NCI-H460 (cell line): ENCODE measurements at regions not wholly inside any gene's neighbourhood (a gene's known extent, or its start where the extent isn't known, plus 50 kb on each side); places are given as distances from the start of the nearest gene placed in this dataset.
A peak's percentile ranks its signal among the peaks of the same experiment; 100 is the strongest.

Source experiments
- DNase-seq: peaks from one replicate; pipeline ENCODE4 v3.0.0-alpha.2; 2016; ENCODE audit warnings: low read depth; ENCODE audit errors: extremely low read depth

DNA sequence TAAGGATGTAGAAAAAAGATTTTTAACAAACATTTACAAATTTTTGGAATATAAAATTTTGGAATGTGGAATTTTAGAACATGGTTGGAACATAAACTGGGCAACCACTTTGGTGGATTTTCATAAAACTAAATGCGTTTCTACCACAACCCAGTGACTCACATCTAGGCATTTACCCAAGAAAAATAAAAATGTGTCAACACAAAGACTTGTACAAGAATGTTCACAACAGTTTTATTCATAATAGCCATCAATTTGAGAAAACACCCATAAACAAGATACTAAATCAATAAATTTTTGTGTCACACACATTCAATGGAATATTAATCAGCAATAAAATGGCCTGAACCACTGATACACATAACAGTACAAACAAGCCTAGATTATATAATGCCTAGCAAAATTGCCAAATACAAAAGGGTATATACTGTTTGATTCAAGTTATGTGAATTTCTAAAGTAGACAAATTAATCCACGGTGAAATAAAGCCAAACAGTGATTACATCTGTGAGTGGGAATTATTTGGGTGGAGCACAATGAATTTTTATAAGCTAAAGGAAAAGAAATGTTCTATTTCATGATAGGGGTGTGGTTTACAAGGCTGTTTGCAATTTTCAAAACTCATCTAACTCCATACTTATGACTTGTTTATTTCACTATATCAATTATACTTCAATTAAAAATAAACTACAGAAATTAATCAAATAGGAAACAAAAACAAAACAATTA lies 415.2 kb upstream of the OR4E1 start:
- DNase-seq: no peak

DNA sequence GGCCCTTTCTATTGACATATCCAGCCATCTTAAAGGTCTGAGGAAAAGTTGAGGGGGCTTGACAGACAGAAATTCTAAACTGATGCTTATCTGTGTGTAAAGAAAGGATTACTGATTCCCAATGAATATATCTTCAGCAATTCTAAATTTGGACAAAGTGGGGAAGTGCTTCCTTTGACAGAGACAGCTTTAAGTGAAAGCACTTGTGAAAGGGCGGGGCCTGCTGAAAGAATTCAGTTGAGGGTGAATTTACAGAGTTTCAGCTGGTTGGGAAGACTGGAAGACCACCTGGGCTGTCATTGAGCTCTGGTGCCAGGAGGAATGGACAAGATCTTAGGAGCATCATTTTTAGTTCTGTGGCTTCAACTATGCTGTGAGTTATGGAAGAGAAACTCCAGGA lies 412.5 kb upstream of the OR4E1 start:
- DNase-seq: no peak

DNA sequence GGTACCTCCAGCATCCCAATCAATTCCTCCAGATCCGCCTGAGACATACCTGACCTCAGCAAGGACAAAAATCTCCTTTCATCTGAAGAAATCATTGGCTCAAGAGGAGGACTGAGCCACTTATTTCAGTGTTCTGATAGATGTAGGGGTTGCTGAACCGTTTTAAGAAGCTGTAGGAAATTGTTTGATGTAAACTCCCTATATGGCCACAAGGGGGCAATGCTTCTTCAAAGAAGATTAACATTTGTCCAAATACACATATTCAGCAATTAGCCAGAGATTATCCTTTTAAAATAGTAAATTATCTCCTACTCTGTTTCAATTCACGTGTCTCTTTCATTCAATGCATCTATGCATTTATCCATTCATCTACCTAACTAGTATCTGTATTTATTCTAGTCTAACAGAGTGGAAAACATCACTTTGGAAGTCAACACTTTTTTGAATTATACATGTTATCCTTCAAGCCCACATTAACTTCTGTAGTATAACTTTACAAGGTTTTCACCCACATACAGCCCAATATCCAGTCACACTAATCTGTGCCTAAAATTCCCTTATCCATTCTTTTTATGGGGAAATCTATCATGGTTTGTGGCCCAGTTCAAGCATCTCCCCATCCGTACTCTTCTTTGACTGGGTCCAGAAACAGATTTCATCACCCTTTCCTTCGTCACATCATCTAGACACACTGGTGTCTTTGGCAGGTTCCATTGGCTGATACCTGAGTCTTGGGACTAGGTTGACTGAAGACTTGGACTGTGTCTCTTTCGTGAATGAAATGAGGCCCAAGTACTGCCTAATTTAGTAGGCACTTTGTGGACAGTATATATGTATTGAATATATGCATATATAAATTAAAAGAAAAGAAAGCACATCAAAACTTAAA lies 411.0 kb upstream of the OR4E1 start:
- peak; percentile 59 for DNase-seq

DNA sequence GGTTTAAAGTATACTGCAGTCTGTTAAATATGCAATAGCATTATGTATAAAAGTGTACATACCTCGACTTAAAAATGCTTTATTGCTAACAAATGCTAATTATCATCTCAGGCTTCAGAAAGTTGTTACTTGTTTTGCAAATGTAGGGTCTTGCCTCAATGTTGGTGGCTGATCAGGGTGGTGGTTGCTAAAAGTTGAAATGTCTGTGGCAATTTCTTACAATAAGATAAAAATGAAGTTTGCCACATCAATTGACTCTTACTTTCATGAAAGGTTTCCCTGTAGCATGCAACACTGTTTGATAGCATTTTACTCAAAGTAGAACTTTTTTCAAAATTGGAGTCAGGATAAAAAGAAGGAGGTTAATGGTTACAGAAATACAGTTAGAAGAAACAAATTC lies 407.7 kb upstream of the OR4E1 start:
- no peak for DNase-seq

DNA sequence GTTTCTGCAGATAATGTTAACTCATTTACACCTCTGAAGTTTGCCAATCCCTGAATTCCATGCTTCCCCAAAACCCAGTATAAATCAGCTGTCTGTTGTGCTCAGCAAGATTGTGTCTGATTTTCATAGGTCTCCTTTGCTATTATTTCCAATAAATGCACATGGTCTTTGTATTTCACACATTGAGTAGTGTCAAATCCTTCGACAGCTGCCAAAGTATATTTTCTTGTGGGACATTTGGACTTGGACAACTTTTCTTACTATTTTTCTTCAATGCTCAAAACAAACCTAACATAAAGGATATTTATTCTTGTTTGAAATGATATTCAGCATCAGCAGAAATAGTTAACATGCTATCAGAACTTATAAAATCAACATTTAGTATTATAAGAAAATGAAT lies 406.1 kb upstream of the OR4E1 start:
- no peak for DNase-seq

DNA sequence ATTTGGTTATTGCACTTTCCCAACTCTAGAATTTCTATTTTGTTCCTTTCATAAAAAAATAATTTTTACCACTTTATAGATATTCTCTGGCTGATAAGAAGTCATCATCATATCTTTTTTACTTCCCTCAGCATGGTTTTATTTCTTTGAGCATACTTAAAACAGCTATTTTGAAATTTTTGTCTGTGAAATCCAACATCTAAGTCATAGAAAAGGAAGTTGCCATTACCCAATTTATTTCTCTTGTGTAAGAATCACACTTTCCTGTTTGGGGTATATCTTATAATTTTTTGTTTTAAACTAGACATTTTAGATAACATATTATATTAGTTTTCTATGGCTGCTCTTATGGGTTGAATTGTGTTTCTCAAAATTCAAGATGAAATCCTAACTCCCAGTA lies 400.2 kb upstream of the OR4E1 start:
- DNase-seq: no peak

DNA sequence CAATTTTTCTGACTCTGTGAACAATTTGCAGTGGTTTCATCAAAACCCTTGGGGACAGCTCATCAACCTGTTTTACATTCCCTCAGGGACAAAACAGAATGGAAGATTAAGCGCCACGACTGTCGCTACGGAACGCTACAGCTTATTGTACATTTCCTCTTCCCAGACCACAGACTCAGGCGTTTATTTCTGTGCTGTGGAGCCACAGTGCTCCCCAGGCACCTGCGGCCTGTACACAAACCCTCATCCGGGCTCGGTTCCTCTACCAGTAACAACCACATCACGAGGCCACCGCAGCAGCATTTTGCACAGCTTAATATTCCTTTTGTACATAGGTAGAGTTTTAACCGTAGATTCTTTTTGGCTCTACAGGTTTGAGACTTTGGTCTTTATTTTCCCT lies 397.4 kb upstream of the OR4E1 start:
- no peak for DNase-seq

DNA sequence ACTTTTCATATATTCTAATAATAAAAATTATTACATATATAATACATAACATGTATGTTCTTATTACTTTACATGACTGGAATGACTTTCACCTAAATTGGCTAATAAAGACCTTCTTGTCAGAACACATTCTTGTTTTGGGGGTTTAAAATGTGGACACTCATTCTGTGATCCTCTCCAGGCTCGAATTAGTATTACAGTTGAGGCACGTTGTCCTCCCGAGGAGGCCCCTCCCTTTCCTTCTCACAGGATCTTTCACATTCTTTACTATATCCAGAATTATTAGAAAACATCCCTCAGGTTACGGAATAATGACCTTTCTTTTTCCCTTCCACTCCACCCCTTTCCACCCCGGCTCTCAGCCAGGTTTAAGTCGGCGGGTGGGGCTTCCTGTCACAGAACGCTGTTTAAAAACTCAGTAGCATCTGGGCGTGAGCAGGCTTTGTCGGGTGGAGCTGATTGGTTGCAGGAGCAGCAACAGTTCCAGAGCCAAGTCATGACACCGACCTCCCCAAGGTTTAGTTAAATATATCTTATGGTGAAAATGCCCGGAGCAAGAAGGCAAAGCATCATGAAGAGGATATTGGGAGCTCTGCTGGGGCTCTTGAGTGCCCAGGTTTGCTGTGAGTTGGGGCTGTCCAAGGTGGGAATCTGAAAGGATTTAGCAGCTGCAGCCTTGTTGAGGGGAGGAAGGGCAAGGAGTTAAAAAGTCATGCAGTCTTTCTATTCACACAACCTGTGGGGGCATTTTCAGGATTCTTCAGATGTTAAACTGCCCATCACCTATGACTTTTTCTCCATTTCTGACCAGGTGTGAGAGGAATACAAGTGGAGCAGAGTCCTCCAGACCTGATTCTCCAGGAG lies 396.7 kb upstream of the OR4E1 start:
- no peak for DNase-seq

DNA sequence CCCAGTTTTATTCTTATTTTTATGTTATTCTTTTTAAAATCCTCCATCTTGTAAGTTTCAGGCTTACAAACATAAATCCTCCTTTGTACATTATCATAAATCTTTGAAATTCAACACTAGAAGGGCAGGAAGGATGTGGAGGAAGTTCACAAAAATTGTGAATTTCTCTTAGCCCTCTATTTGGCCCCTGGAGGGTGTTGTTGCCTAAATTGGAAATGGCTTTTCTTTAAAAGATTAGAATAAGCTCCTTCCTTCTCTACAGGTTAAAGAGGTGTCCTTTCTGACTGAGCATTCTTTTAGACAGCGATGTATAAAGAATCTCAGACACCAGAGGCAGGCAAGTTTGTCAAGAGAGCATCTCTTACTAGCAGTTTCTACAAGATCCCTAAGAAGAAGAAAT lies 391.7 kb upstream of the OR4E1 start:
- no peak for DNase-seq

DNA sequence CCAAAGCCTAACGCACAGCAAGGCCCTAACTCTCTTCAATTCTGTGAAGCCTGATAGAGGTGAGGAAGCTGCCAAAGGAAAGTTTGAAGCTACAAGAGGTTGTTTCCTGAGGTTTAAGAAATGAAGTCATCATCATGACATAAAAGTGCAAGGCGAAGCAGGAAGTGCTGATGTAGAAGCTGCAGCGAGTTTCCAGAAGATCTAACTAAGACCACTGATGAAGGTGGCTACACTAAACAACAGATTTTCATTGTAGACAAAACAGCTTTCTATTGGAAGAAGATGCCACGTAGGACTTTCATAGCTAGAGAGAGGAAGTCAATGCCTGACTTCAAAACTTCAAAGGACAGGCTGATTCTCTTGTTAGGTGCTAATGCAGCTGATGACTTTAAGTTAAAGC lies 385.6 kb upstream of the OR4E1 start:
- DNase-seq: no peak

DNA sequence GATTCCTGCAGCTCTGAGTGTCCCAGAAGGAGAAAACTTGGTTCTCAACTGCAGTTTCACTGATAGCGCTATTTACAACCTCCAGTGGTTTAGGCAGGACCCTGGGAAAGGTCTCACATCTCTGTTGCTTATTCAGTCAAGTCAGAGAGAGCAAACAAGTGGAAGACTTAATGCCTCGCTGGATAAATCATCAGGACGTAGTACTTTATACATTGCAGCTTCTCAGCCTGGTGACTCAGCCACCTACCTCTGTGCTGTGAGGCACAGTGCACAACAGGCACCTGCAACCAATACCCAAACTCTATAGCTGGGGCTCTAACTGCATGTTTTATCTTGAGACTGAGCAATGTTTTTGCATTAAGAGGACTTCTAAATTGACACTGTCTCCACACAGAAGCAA lies 379.2 kb upstream of the OR4E1 start:
- DNase-seq: no peak

DNA sequence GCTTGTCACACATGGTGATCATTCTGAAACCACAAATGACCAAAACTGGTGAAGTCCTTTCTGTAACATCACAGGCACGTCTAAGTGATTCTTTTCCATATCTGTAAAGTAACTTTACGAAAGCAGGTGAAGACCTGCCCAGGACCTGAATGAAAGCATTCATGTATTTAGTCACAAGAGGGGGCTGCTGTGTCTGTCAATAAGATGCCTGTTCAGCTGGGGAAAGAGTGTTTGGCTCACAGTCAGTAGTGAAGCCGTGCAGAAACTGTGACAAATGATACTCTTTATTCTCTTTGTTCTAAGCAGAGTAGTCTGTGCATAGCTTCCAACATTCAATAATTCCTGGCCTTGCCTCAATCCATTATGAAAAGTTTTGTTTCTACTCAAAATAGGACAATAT lies 373.5 kb upstream of the OR4E1 start:
- peak; percentile 23 for DNase-seq

DNA sequence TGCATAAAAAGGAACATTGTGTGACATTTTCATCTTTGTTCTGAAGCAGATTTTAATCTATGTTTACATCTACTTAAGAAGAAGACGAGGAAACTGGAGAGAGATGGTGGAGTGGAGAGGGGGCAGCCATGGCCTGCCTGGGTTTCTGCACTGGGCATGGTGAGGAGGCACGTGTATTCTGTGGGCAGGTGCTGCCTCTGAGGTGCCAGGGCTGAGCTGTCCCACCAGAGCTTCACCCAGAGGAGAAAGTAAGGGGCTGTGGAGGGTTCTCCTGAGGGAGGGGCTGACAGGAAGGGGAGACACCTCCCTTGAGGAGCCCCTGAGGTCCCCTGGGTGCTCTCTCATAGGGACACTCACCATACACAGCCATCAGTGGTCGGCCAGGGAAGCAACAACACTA lies 372.4 kb upstream of the OR4E1 start:
- no peak for DNase-seq

DNA sequence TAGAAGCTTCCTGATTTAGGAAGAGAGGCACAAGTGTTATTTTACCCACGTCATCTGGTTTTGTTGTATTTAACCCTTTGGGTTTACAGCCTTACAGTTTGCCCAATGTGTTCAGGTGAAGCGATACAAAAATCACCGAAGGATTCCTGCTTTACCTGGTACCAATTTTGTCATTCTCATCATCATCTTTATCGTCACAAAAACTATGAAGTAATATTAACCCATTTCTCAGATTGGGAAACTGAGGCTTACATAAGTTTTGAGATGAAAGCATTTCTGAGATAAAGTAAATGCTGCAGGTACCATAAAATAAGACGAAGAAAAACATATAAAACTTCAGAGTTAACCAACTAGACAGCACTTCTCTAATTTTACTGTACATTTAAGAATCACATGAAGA lies 370.6 kb upstream of the OR4E1 start:
- DNase-seq: no peak

DNA sequence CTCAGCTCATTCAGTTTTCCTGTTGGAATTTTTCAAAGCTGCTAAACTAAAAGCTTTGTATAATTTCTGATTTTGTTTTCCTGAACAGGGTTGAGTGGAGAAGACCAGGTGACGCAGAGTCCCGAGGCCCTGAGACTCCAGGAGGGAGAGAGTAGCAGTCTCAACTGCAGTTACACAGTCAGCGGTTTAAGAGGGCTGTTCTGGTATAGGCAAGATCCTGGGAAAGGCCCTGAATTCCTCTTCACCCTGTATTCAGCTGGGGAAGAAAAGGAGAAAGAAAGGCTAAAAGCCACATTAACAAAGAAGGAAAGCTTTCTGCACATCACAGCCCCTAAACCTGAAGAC lies 367.1 kb upstream of the OR4E1 start:
- DNase-seq: no peak

DNA sequence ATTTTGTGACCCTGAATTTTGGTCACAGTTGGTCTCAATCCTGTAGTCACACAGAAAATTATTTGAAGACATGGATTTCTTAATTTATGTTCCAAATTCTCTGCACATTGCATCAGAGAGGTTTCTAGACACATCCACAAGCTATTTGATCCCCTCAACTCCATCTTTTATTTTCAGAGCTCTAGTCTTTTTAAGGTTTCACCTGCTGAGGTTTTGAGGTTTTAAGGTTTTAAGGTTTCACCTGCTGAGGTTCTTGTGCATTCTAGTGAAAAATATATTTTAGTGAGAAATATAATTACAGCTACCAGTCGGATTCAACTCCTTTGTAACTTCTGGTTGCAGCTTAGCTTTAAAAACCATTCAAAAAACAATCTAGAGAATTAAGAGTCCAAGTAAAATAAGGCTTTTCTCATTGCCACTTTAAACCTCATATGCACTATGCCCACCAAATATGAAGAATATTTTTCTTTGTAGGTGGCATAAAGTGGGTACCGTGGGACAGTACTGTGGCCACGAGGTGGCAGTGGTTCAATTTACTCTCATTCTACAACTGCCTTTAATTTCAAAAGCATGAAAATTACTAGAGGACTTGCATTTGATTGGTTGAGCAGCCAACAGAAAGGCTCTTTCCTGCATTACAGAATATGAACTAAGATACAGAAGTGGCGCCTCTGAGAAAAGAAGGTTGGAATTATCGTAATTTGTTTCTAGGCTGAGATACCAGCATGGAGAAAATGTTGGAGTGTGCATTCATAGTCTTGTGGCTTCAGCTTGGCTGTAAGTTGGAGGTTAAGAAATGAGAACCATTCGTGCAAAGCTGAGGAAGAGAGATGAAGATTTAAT lies 366.5 kb upstream of the OR4E1 start:
- DNase-seq: peak; percentile 18

DNA sequence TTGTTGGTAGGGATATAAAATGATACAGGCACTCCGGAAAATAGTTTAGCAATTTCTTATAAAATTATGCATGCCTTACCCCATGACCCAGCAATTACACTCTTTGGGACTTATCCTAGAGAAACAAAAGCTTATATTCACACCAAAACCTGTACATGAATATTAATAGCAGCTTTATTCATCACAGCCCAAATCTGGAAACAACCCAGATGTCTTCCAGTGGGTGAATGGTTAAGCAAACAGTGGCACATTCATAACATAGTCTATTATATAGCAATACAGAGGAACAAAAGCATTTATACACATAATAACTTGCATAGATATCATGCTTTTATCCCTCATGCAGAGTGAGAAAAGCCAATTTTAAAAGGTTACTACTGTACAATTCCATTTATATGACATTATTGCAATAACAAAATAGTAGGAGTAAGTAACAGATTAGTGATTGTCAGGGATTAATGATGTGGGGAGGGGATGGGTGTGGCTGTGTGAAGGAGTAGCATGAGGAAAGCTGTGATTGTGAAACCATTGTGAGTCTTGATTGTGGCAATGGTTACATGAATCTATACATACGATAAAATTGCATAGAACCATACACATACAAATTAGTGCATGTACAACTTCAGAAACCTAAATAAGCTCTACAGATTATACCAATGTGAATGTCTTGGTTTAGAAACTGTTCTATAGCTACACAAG lies 363.1 kb upstream of the OR4E1 start:
- no peak for DNase-seq

DNA sequence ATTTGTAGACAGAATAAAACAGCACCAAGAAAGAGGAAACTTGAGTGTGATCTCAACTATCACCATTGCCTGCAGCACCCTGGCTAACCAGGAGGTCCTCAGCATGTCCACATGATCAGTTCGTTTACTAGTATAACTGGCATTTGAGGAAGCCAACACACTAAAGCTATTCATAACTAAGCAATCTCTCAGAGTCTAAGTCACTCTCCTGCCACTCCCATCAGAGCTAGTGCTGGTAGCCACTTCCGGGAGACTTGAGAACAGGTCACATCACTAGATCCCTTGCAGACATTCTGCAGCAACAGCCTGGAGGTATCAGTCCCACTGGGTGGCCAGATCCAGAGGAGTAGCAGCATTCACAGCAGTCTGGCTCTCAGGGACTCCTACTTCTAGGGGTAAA lies 352.9 kb upstream of the OR4E1 start:
- DNase-seq: no peak

DNA sequence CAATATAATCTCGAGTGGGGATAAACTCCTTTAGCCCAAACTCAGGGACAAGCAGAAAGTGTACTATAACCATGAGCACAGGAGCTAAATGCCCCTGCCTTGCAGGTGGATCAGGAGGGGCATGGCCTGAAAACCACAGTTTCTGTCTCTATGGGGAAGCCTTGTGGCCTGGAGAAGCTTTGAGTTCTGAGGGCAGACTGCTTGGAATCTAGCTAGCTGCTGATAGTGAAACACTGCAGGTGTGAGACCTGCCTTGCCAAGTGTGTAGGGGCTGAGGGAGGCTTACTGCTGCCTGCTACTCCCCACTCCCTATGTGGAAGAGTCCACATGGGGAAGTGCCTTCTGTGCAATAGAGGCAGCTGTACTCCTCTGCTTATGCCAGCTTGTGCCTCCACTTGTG lies 352.3 kb upstream of the OR4E1 start:
- DNase-seq: no peak

DNA sequence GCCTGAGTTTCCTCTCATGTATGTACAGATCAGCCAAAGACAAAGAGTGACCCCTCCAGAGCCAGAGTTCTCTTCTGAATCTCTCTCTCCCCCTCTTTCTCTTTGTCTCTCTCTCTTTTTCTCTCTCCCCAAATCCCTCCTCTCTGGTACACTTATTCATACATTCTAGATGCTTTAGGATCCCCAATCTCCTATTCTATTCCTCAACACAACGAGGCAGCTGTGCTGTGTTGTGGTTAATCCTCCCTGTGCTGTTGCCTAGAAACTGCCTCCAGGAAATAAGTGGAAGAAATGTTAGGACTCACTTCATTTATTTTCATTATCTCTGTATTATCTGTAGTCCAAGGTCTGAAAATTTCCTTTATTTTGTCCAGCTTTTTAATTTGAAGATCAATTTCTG lies 350.5 kb upstream of the OR4E1 start:
- no peak for DNase-seq
